Urothelium cell line (cell line): ENCODE measurements at regions not wholly inside any gene's neighbourhood (a gene's known extent, or its start where the extent isn't known, plus 50 kb on each side); places are given as distances from the start of the nearest gene placed in this dataset.

Experiments
- DNase-seq: peaks from one replicate; pipeline ENCODE4 v3.0.0; 2011; ENCODE audit warnings: low spot score, mixed read lengths
- FAIRE-seq: peaks from 2 replicates; lab custom pipeline; 2011; peaks lifted over from hg19 to GRCh38; lab: Jason Lieb, UNC

- DNase-seq (no peak), FAIRE-seq (no peak)
Measured at GRCh38 chr7:124515106-124515830, 250.3 kb downstream of the GPR37 start.

DNA sequence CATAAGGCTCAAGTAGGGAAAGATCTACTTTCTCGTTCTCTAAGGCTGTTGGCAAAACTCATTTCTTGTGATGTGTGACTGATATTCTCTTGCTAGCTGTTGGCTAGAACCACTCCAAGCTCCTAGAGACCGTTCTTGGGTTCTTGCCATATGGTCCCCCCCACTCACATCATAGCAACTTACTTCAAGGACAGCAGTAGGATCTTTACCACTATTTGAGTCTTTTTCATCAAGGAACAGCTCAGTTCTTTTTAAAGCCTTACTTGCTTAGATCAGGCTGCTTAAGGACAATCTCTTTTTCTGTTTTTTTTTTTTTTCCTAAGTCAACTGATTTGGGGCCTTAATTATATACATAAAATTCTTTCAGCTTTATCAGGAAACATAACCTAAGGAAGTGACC, 251.1 kb downstream of the GPR37 start:
- FAIRE-seq (no peak), DNase-seq (no peak)

DNA sequence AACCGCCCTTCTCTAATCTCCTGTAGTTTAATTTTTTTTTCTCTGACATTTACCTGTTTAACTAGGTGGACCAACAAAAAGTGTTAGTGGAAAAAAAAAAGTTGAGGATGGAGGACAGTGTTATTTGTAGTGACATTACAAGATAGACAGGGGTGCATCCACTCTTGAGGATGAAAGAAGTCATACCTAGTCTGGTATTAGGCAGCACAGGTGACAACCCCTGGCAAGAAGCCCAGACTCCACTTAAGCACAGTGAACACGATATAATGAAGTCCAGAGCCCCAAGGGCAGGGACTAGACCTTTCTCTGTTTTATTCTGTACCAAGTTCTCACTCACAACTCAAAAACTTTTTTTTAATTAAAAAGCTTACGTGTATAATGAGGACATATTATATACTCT, 268.4 kb downstream of the GPR37 start:
- DNase-seq, result no peak
- FAIRE-seq, result no peak

GRCh38 chr7:124489925-124490324, 275.7 kb downstream of the GPR37 start:
- DNase-seq (no peak), FAIRE-seq (no peak)

GRCh38 chr7:124489082-124489819, 276.3 kb downstream of the GPR37 start:
- DNase-seq (no peak), FAIRE-seq (no peak)

DNA sequence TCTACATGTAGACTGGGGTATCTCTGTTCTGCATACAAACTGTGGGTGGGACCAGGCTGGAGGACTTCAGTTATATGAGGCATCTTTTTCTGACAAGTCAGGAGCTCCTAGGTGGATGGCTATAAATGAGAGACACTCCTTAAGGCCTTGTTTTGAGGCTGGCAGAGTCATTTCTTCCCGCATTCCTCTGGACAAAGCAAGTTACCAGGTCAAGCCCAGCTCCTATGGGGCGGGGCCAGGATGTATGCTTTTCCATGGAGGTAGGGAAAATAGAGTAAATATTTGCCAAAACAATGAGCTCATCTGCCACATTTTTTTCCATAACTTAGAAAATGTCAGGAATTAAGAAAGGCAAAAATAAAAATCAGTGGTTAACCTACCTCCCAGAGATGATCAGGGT, 283.4 kb downstream of the GPR37 start:
- FAIRE-seq, result no peak

GRCh38 chr7:124480821-124481290, 284.7 kb downstream of the GPR37 start:
- DNase-seq (no peak), FAIRE-seq (no peak)

More for the DNA sequence above, 283.4 kb downstream of the GPR37 start:
- DNase-seq, result no peak

- no peak for FAIRE-seq
- no peak for DNase-seq
Measured at GRCh38 chr7:124480036-124480820, 285.4 kb downstream of the GPR37 start.

DNA sequence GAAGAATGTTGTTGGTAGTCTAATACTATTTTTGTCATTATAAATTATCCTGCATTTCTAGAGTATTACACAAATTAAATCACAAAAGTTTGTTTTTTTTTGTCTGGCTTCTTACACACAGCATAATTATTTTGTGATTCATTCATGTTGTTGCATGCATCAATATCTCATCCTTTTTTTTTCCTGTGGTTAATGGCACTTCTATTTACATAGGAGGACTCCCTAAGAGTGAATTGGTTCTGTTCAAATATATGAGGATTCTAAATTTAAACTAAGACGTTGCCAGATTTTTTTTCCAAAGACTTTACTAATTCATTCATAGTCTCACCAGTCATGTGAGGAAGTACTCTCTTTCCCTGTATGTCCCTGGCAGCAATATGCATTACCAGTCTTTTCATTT, 303.3 kb downstream of the GPR37 start:
- FAIRE-seq (no peak), DNase-seq (no peak)

- DNase-seq, result no peak
Measured at GRCh38 chr7:124460555-124460954, 305.0 kb downstream of the GPR37 start.

GRCh38 chr7:124460056-124460450, 305.5 kb downstream of the GPR37 start:
- no peak for FAIRE-seq
- DNase-seq, result no peak

More at GRCh38 chr7:124460555-124460954, 305.0 kb downstream of the GPR37 start:
- FAIRE-seq, result no peak

- DNase-seq, result no peak
- no peak for FAIRE-seq
Measured at GRCh38 chr7:124459101-124460055, 306.2 kb downstream of the GPR37 start.

DNA sequence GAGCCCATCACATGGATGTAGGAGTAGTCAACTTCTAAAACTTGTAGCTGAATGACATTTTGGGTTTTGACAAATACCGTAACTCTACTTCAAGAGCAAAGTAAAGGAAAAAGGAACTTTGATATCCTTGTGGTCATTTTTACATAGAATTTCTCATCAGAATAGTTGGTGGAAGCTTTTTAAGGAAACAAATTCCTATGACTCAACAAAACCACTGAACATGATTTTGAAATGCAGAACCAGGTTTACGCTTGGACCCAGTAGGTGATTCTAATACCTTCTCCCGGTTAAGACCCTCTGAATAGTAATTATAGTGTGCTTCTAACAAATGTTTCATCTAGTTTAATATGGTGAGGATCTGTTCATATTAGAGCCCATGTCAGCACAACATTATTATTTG, 307.8 kb downstream of the GPR37 start:
- DNase-seq, result no peak
- FAIRE-seq, result no peak

- DNase-seq (no peak), FAIRE-seq (no peak)
Measured at GRCh38 chr7:124456286-124456685, 309.3 kb downstream of the GPR37 start.

DNA sequence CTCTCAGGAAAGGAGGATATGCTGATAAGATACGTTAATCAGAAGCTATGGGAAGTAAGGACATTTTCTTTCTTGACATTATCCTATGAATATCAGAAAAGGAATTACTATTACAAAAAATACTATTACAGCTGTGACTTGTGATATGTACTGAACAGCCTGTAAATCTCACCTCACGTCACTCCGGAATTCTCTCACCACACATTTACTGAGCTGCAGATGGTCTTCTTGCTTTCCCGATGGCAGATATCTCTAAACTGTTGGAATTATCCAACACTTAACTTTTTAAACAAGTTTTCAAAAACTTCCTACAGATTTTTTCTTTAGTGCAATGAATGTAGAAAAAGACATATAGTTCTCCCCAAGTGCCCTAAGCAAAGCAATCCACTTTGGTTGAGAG, 313.4 kb downstream of the GPR37 start:
- no peak for DNase-seq
- FAIRE-seq, result no peak

GRCh38 chr7:124449896-124450295, 315.7 kb downstream of the GPR37 start:
- DNase-seq, result no peak
- no peak for FAIRE-seq

DNA sequence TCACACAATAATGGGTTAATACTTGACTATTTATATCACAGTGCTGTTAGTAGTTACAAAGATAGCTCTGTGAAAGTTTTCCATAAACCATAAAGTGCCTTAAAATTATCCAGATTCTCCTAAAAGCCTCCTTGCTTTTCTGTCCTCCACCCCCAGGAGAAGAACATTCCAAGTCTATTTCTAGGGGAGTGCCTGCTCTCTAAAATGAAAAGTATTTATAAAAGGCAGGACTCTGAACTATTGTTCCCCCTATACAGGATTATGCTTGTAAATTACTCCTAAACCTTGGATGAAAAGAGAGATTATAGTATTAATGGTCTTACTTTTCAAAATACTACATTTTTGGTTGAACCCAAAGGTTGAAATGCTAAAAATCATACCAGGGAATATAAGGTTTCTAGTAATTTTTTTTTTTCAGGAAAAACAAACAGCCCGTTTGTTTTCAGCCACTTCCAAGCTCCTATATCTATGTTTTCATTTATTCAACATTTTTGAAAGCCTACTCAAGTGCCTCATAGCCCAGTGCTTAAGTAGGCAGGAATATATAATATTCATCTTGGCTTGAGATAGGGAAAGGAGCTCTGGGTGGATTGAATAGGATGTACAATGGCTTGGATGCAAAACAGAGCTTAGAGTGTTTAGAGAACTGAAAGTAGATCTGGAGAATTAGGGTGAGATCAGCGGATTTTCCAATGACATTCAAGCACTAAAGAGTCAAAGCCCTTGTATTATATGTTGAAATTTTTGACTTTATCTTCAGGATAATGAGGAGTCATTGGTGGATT, 320.7 kb downstream of the GPR37 start:
- DNase-seq, result no peak
- no peak for FAIRE-seq

- no peak for FAIRE-seq
- DNase-seq, result no peak
Measured at GRCh38 chr7:124443762-124444161, 321.8 kb downstream of the GPR37 start.

DNA sequence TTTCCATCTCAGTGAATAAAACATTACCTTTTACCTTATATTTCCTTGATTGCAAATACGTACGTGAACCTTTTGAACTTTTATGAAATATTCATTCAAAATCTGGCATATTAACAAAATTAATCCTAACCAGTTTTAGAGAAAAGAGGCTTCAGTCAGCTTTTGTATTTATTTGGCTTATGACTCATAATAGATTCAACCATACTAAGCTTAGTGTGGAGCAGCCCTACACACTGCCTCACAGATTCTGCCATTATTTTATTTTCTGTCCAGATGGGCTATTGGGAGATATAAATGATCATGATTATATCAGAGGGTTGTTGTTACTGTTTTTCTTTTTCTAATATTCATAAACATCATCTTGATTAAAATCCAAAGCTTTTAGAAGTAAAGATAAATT, 325.5 kb downstream of the GPR37 start:
- FAIRE-seq (no peak), DNase-seq (no peak)
